ENCODE measurements at regions not wholly inside any gene's neighbourhood (a gene's known extent, or its start where the extent isn't known, plus 50 kb on each side); places are given as distances from the start of the nearest gene placed in this dataset.
A peak's percentile ranks its signal among the peaks of the same experiment; 100 is the strongest.

DNA sequence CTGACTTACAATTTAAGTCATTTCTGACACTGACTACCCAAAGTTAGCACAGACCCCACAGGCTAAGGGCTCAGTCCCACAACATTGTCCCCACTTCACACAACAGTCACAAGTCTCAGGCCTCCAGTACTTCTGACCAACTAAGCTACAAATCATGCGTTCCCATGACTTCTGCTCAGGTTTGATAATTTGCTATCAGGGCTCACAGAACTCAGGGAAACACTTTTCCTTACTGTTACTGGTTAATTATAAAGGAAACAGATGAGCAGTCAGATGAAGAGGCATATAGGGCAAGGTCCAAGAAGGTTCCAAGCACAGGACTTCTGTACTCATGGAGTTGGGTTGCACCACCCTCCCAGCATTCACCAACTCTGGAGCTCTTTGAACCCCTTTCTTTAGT, 151.2 kb upstream of the TNR start:
- no peak for ATAC-seq
- intact Hi-C loops (cut with DNase I): no loop called here
- DNase-seq (ENCODE audit: missing footprints): no peak

DNA sequence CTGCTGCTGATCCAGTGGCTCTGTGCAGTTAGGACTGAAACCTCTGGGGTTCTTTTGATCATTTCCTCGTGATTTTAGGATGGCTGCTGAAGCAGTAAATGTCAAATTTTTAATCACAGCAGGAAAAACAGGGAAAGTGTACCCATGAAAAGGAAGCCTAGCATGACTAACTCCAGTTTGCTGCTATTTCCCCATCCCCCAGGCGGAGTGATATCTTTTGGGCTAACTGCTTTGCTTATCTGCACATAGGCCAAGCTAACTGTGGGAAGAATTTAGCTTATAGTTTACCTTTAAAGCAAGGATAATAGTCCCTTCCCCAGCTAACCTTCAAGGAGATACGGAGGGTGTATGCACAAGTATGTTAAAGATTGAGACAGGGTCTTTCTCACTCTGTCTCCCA, 149.8 kb upstream of the TNR start:
- ATAC-seq (no peak), DNase-seq (ENCODE audit: missing footprints) (no peak)
- intact Hi-C loops (cut with DNase I): no loop called here

DNA sequence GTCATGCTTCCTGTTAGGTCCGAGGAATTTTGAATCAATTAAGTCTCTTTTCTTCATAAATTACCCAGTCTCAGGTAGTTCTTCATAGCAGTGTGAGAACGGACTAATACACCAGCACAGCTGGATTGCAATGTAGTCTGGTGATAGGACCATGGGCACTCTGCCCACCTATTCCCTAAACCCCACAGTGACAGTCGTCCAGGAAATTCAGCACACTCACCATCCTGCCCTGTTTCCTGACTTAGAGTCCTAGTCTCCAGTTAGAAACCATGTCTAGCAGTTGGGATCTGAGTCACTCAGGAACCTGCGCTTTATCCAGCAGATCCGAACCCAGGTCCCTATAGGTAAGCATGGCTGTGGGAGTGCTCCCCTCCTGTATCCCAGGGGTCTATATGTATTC, 149.3 kb upstream of the TNR start:
- ATAC-seq: no peak
- no peak for DNase-seq (ENCODE audit: missing footprints)
- intact Hi-C loops (cut with DNase I): no loop called here

- intact Hi-C loops (cut with DNase I): no loop called here
- no peak for ATAC-seq
- DNase-seq (ENCODE audit: missing footprints): no peak
Observed at GRCh38 chr1:175891783-175892309, 148.5 kb upstream of the TNR start.

GRCh38 chr1:175890958-175891357, 147.6 kb upstream of the TNR start:
- DNase-seq (ENCODE audit: missing footprints) (no peak), ATAC-seq (no peak)
- intact Hi-C loops (cut with DNase I): no loop called here

GRCh38 chr1:175889848-175890247, 146.5 kb upstream of the TNR start:
- DNase-seq (ENCODE audit: missing footprints): no peak
- no peak for ATAC-seq
- intact Hi-C loops (cut with DNase I): loop anchor here (2.0 to 5.0 kb wide), 2 partner anchors 408 to 517 kb away; no protein-coding TSS in a partner anchor

DNA sequence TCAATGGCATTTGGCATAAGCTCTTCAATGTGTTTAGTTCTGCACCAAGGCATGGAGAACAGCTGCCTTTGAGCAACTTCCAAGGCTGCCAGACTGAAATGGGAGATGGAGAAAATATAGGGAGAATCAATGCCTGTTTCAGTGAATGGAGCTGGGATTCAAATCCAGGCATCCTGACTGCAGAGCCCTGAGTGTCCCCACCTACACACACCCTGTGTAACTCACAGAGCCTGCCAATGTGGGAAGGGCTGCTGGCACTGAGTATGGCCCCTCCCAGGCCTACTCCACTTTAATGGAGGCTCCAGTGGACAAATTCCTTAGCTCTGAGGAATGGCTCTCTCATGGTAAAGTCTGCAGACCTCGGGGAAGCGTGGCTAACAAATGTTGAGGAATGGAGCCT, 145.6 kb upstream of the TNR start:
- ATAC-seq (no peak), DNase-seq (ENCODE audit: missing footprints) (no peak)
- intact Hi-C loops (cut with DNase I): loop anchor here (2.0 to 5.0 kb wide), 2 partner anchors 407 to 516 kb away; no protein-coding TSS in a partner anchor

DNA sequence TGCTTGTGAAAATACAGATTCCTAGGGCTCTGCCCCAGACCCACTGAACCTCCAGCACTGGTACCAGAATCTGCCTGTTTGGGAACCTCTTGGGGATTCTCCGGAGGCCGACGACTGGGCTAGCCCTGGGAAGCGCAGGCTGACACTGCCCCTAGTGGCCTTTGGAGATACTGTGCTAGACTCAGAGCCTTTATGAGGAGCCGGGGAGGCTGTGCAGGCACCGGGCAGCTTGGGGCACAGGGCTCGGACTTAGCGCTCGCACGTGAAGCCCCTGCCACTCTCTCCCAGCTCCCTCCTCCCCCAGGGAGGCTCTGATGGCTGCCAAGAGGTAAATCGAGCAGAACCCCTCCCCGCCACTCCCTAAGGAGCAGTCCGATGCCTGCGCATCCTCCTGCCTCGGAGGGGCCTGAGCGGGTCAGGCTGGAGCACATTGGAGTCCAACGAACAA, 144.6 kb upstream of the TNR start:
- peak; percentile 83 for ATAC-seq

GRCh38 chr1:175887521-175887920, 144.1 kb upstream of the TNR start:
- DNase-seq (ENCODE audit: missing footprints) (no peak), ATAC-seq (no peak)
- intact Hi-C loops (cut with DNase I): loop anchor here (5.0 kb wide), 1 partner anchor 405 kb away; no protein-coding TSS in a partner anchor

More for the DNA sequence above, 144.6 kb upstream of the TNR start:
- intact Hi-C loops (cut with DNase I): loop anchor here (2.0 to 5.0 kb wide), 2 partner anchors 406 to 515 kb away; no protein-coding TSS in a partner anchor
- DNase-seq (ENCODE audit: missing footprints): peak; percentile 75

DNA sequence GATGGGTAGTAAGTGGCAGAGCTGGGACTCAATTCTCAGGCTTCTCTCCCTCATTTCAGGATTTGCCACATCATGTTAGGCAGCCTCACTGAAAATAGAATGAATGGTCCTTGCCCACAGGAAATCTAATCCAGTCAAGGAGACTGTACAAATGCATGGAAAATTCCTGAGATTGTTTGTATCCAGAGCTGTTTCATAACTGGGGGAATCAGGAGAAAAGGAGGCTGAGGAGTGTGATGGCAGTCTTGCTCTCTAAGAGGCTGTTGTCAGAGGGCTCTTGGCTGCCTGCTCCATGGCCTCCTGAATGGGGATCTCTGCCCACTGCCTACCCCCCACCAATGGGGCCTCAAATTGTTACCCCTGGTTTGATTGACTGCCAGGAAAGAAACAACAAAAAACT, 141.9 kb upstream of the TNR start:
- intact Hi-C loops (cut with DNase I): loop anchor here (5.0 kb wide), 1 partner anchor 403 kb away; no protein-coding TSS in a partner anchor
- ATAC-seq: no peak

GRCh38 chr1:175884369-175884768, 141.0 kb upstream of the TNR start:
- ATAC-seq (no peak), DNase-seq (ENCODE audit: missing footprints) (no peak)
- intact Hi-C loops (cut with DNase I): no loop called here

More for the DNA sequence above, 141.9 kb upstream of the TNR start:
- DNase-seq (ENCODE audit: missing footprints): no peak

- intact Hi-C loops (cut with DNase I): no loop called here
- DNase-seq (ENCODE audit: missing footprints) (no peak), ATAC-seq (no peak)
Observed at GRCh38 chr1:175882192-175882591, 138.8 kb upstream of the TNR start.

- DNase-seq (ENCODE audit: missing footprints) (no peak), ATAC-seq (no peak)
- intact Hi-C loops (cut with DNase I): no loop called here
Observed at GRCh38 chr1:175881246-175881976, 138.0 kb upstream of the TNR start.

- DNase-seq (ENCODE audit: missing footprints) (no peak), ATAC-seq (no peak)
- intact Hi-C loops (cut with DNase I): no loop called here
Observed at GRCh38 chr1:175878775-175879174, 135.4 kb upstream of the TNR start.

DNA sequence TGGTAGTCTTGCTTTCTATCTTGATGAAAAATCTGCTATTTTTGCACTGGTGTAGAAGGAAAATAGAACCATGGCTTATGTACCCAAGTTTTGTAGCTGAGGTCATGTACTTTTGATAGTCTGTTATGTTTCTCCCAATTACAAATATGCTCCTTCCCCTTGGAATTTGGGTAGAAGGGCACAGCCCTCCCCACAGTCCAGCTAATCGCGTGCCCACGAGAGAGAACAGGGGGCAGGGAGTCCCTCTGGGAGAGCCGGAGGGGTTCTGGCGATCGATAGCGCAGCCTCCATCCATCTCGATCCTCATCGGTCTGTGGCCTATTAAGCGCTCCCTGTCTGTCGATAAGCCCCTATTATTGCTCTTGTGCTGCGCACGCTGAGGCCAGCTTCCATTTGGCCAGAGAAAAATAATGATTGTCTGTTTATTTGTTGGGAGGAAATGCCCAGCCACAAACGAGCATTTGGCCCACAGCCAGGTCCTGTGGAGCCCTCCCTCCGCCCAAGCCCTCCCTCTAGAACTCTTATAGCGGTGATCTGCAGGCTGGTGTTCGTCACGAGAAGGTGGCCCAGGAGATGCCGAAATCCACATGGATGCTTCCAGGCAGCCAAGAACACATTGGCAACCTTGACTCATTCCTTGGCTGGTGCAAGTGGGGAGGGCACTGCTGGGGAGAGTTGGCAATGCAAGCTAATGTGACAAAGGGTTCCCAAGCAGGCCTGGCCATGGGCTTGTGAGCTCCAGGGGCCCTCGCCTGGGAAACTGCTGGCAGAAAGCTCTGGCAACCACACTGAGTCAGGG, 134.7 kb upstream of the TNR start:
- ATAC-seq: no peak
- intact Hi-C loops (cut with DNase I): no loop called here

DNA sequence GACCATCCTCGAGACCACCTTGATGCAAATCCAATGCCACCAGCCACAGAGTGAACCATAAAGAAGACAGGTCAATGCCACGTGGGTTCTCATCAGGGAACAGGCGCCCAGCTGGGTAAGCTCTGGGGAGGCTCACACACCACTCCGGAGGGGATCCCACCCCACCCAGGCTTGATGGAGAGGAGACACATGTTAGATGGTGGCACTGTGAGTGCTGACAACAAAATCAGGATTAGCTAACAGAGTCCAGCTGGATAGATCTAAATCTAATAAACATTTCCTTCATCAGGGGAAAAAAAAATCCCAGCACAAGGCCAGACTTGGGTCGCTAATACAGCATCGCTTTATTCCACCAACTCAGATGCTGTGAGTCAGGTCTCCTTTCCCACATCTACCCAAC, 132.2 kb upstream of the TNR start:
- DNase-seq (ENCODE audit: missing footprints): no peak
- intact Hi-C loops (cut with DNase I): no loop called here
- no peak for ATAC-seq

More for the DNA sequence above, 134.7 kb upstream of the TNR start:
- DNase-seq (ENCODE audit: missing footprints): no peak

GRCh38 chr1:175874081-175874480, 130.7 kb upstream of the TNR start:
- DNase-seq (ENCODE audit: missing footprints): no peak
- ATAC-seq: no peak
- intact Hi-C loops (cut with DNase I): no loop called here

DNA sequence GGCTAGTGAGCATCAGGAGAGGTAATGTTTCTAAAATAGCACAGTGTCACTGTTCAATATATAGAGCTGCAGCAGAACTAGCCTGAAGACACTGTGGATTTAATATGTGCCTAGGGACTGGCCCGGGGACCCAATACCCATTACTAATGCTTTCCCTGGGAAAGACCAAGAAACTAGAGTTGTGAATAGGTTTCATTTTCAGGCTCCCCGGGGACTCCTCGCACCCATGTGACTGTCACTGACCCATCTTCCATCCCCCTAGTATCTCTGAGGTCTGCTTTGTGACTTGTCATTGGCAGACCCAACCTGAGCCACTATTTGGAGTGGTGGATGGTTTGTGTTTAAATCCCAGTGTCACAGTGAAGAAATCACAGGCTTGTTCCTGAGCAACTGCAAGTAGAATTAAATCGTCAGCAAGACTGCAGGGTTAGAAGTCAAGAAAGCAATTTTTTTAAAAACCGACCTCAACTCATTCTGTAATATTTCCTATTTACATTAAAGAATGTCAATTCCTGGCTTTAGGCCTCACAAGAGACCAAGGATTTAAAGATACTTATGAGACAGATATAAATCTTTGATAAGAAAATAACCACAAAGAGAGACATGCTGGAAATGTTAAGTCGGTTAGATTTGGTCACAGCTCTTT, 130.0 kb upstream of the TNR start:
- intact Hi-C loops (cut with DNase I): no loop called here
- DNase-seq (ENCODE audit: missing footprints) (no peak), ATAC-seq (no peak)

DNA sequence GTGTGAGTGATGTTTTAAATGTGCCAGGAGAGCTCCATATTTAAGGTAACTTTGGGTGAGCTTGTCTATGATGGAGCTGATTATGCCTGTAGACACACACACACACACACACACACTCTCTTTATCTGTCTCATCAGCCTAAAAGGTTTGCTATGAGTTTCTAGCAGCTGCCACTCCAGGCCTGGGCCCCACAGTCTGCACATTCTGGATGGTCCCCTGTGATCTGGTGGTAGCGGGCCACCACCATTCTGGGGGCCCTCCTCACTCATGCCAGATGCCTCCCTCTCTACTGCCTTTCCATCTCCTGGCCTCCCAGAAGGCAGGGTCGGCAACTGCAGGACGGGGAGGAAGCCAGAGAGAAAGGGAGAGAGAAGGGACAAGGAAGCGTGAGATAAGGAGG, 129.2 kb upstream of the TNR start:
- ATAC-seq: no peak
- no peak for DNase-seq (ENCODE audit: missing footprints)
- intact Hi-C loops (cut with DNase I): no loop called here
